ENCODE measurements at regions not wholly inside any gene's neighbourhood (a gene's known extent, or its start where the extent isn't known, plus 50 kb on each side); places are given as distances from the start of the nearest gene placed in this dataset.

DNA sequence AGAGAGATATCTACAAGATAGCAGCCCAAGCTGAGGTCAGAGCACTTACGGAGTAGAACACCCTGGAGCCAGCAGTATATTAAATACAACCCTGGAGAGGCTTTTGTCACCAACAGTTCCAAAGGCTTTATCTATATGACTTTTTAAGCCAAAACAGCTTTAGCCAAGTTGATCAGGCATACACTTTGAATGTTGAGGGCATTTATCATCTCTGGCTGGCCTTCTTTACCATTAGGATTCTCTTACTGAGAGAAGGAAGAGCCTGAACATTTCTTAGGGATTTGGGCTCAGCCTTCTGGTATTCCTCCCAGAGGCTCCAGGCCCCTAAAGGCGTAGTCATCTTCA lies 161.3 kb upstream of the RIMS1 start:
- 86 to 98% methylated on average over 2 of the region's 2 CpGs for WGBS, 2 donors
- Histone ChIP-seq H3K36me3 (no peaks in the 10 kb centered on the region), H3K9me3 (no peaks in the 10 kb centered on the region), H3K4me3 (no peak overlapping the region), H3K27ac (no peak overlapping the region), H3K4me1 (peaks cover 0 to 3% (median 0%) of the 10 kb centered on the region in 4 donors), H3K27me3 (no peaks in the 10 kb centered on the region)
- TF ChIP-seq, protein P1, sequence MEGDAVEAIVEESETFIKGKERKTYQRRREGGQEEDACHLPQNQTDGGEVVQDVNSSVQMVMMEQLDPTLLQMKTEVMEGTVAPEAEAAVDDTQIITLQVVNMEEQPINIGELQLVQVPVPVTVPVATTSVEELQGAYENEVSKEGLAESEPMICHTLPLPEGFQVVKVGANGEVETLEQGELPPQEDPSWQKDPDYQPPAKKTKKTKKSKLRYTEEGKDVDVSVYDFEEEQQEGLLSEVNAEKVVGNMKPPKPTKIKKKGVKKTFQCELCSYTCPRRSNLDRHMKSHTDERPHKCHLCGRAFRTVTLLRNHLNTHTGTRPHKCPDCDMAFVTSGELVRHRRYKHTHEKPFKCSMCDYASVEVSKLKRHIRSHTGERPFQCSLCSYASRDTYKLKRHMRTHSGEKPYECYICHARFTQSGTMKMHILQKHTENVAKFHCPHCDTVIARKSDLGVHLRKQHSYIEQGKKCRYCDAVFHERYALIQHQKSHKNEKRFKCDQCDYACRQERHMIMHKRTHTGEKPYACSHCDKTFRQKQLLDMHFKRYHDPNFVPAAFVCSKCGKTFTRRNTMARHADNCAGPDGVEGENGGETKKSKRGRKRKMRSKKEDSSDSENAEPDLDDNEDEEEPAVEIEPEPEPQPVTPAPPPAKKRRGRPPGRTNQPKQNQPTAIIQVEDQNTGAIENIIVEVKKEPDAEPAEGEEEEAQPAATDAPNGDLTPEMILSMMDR (IDR thresholded peaks at IDR 0.05) = no peak
- no peak for TF ChIP-seq POLR2A (IDR thresholded peaks at IDR 0.05)
- TF ChIP-seq EP300 (IDR thresholded peaks at IDR 0.05) = no peak
- DNase-seq (ENCODE audit: low spot score in 2 of 2) = no peak

GRCh38 chr6:71726121-71726520 lies 160.2 kb upstream of the RIMS1 start:
- no peak for DNase-seq (ENCODE audit: low spot score in 2 of 2)
- no peak overlapping the region for H3K27ac ChIP-seq
- no peak overlapping the region for H3K4me3 ChIP-seq
- no peaks in the 10 kb centered on the region for H3K36me3 ChIP-seq
- peaks cover 0 to 1% (median 0%) of the 10 kb centered on the region in 4 donors for H3K4me1 ChIP-seq
- WGBS, 2 donors = 87 to 95% methylated on average over 2 of the region's 2 CpGs
- no peaks in the 10 kb centered on the region for H3K27me3 ChIP-seq
- TF ChIP-seq EP300 (IDR thresholded peaks at IDR 0.05) = no peak
- TF ChIP-seq, protein P1 (IDR thresholded peaks at IDR 0.05) = no peak
- TF ChIP-seq POLR2A (IDR thresholded peaks at IDR 0.05) = no peak
- no peaks in the 10 kb centered on the region for H3K9me3 ChIP-seq

DNA sequence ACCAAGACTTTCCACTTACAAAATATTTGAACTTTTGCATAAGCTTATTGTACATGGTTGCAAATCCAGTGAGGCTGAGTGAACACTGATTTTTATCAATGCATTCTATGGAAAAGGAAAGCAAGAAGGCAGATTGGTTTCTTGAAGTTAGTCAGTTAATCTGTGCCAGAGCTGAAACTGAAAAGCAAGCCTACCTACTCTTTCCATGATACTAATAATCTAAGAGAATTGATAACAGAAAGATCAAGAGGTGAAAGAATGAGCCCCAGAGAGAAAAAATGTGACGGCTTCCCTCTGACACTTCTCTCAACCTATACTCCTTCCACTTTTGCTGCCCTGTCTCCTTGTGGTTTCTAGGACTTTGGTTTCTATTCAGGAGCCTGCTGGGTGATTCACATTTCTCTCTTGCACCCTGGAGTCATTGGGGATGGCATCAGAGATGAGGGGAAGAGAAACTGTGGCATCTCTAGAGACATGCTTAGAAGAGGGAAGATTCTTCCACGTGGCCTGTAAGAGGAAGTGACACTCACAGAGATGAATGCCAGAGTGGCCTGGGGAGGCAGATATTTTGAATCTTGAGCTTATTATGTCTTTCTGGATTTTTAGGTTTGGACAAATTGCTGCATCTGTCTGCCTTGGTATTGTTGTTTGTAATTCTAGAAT lies 158.6 kb upstream of the RIMS1 start:
- DNase-seq (ENCODE audit: low spot score in 2 of 2) = no peak
- no peaks in the 10 kb centered on the region for H3K9me3 ChIP-seq
- WGBS, 2 donors = 52 to 53% methylated on average over 2 of the region's 2 CpGs

GRCh38 chr6:71730284-71730683 lies 156.1 kb upstream of the RIMS1 start:
- Histone ChIP-seq H3K4me1 (peaks cover 0 to 2% (median 0%) of the 10 kb centered on the region in 4 donors), H3K27ac (no peak overlapping the region), H3K4me3 (no peak overlapping the region), H3K36me3 (no peaks in the 10 kb centered on the region), H3K27me3 (no peaks in the 10 kb centered on the region), H3K9me3 (no peaks in the 10 kb centered on the region)
- 69 to 71% methylated on average over 3 of the region's 3 CpGs for WGBS, 2 donors
- TF ChIP-seq, protein P1 (IDR thresholded peaks at IDR 0.05) = no peak
- TF ChIP-seq POLR2A (IDR thresholded peaks at IDR 0.05) = no peak
- TF ChIP-seq EP300 (IDR thresholded peaks at IDR 0.05) = no peak
- DNase-seq (ENCODE audit: low spot score in 2 of 2) = no peak

More for the DNA sequence above, 158.6 kb upstream of the RIMS1 start:
- H3K27me3 ChIP-seq = no peaks in the 10 kb centered on the region
- H3K36me3 ChIP-seq = no peaks in the 10 kb centered on the region
- H3K4me3 ChIP-seq = no peak overlapping the region
- H3K4me1 ChIP-seq = no peaks in the 10 kb centered on the region
- TF ChIP-seq EP300 (IDR thresholded peaks at IDR 0.05) (no peak), POLR2A (IDR thresholded peaks at IDR 0.05) (no peak)
- TF ChIP-seq, protein P1 (IDR thresholded peaks at IDR 0.05) = no peak
- no peak overlapping the region for H3K27ac ChIP-seq

DNA sequence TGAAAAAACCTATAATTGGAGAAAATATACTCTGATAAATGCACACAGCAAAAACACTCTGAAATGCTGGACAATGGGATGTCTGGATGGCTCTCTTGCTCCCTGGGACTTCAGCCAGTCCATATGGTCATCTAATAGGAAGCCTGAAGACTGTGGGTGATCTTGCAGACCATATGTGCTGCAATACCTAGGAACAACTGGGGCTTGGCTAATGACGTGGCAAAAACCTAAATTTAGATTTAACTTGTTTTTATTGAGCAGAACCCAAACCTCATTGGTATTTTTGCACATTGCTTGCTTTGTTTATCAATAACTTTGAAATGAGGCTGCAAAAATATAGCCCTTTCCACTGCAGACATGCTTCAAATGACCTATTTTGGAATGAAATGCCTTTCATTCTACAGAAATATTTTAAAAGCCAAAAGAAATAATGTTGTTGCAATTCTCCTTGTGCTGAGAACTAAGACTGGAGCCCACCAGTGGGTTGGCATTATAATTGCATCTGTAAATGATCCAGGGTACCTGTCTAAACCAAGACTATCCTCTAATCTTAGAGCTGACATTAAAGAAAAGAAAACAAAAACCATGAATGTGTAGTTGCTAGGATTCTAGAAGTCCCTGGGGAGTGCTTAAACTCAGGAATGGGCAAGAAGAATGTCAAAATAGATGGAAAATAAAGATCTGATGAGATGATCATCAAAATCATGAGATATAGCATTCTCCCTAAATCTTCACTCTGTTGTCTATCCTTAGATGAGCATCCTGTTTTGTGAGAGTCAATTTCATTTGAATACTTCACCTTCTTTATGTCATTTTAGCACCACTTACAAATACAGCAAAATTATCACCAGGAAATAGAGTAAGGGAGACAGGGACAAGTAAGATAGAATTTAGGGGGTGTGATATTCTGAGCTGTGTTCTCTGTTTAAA lies 152.1 kb upstream of the RIMS1 start:
- no peak for DNase-seq (ENCODE audit: low spot score in 2 of 2)
- 20 to 29% methylated on average over 1 of the region's 1 CpG for WGBS, 2 donors
- H3K27me3 ChIP-seq = no peaks in the 10 kb centered on the region
- H3K27ac ChIP-seq = no peak overlapping the region
- no peak for TF ChIP-seq POLR2A (IDR thresholded peaks at IDR 0.05)
- no peak for TF ChIP-seq EP300 (IDR thresholded peaks at IDR 0.05)
- TF ChIP-seq, protein P1 (IDR thresholded peaks at IDR 0.05) = no peak
- H3K4me3 ChIP-seq = no peak overlapping the region
- no peaks in the 10 kb centered on the region for H3K36me3 ChIP-seq
- H3K9me3 ChIP-seq = no peaks in the 10 kb centered on the region
- H3K4me1 ChIP-seq = peaks cover 0 to 2% (median 0%) of the 10 kb centered on the region in 4 donors
